HepG2 (cell line): ENCODE measurements at regions not wholly inside any gene's neighbourhood (a gene's known extent, or its start where the extent isn't known, plus 50 kb on each side); places are given as distances from the start of the nearest gene placed in this dataset.

Source experiments
- ATAC-seq: fragments of 200-7000 bp; cut with Tn5 transposase; 3 replicates; pipeline ENCODE4 v1.9.1; 2020; ENCODE audit warnings: mild to moderate bottlenecking, moderate library complexity
- BruUV-seq: library from RNA; stranded (reverse); fragments of 400-500 nt; replicated peaks from 2 replicates; lab custom pipeline; 2021; lab: Mats Ljungman, UMichigan
- CTCF ChIA-PET: fragments of 300-600 bp; formaldehyde crosslinking; extraction: SDS; loops from one replicate; lab custom pipeline; 2021; ENCODE audit warnings: low total read pairs, inconsistent platforms, low intra/inter-chr PET ratio; lab: Yijun Ruan, JAX
- POLR2A ChIA-PET: fragments of 350-600 bp; sonication (Branson Sonifier 250); formaldehyde crosslinking; loops from one replicate; lab custom pipeline; 2020; ENCODE audit warnings: antibody characterized with exemption, inconsistent platforms; lab: Yijun Ruan, JAX
- DNase-seq: peaks from one replicate; pipeline ENCODE4 v3.0.0-alpha.2; 2015; ENCODE audit warnings: low spot score
- FAIRE-seq: peaks from 3 replicates; lab custom pipeline; 2011; peaks lifted over from hg19 to GRCh38; lab: Jason Lieb, UNC
- H2AFZ ChIP-seq: one replicate; pipeline ENCODE4 v1.6.1; 2011; ENCODE audit warnings: low read length, inconsistent platforms
- H3K27ac ChIP-seq: fragments of 300-600 bp; 3 replicates; pipeline ENCODE4 v1.8.0; 2011; ENCODE audit warnings: mixed run types, mild to moderate bottlenecking, mixed read lengths, low read length, inconsistent platforms; ENCODE audit not compliant: insufficient read depth; ENCODE audit errors: extremely low read length
- H3K27me3 ChIP-seq, 2 experiments: fragments of 200-600 bp in 1 of 2; 2 replicates in 1 of 2; 3 replicates in 1 of 2; pipeline versions ENCODE4 v1.6.0 to v1.8.0; 2011; ENCODE audit warnings: low read length in 2 of 2, mild to moderate bottlenecking in 2 of 2, moderate library complexity in 2 of 2, inconsistent platforms in 1 of 2; ENCODE audit not compliant: insufficient read depth in 2 of 2, control insufficient read depth in 1 of 2
- H3K36me3 ChIP-seq, 2 experiments: fragments of 200-600 bp in 1 of 2; replicated peaks in 1 of 2; 2 replicates in 1 of 2; 3 replicates in 1 of 2; pipeline versions ENCODE4 v1.5.1 to v1.8.0; 2011; ENCODE audit warnings: low read length in 2 of 2, inconsistent platforms in 1 of 2; ENCODE audit not compliant: insufficient read depth in 2 of 2, control insufficient read depth in 1 of 2
- H3K4me1 ChIP-seq: 2 replicates; pipeline ENCODE4 v1.5.1; 2012; ENCODE audit warnings: low read length, inconsistent platforms; ENCODE audit not compliant: insufficient read depth
- H3K4me2 ChIP-seq: 2 replicates; pipeline ENCODE4 v1.6.0; 2011; ENCODE audit warnings: low read depth, low read length, inconsistent platforms
- H3K4me3 ChIP-seq, 3 experiments: fragments of 200-600 bp in 1 of 3; sonication (generic), shearing (Covaris generic) in 1 of 3; replicated peaks in 1 of 3; 2 replicates each; pipeline ENCODE4 v1.5.1; 2011 to 2016; ENCODE audit warnings: low read length in 3 of 3, inconsistent platforms in 2 of 3, low read depth in 2 of 3, mild to moderate bottlenecking in 2 of 3, control low read depth in 1 of 3, mixed read lengths in 1 of 3; ENCODE audit not compliant: insufficient read depth in 1 of 3
- H3K79me2 ChIP-seq: one replicate; pipeline ENCODE4 v1.6.1; 2011; ENCODE audit warnings: low read length, inconsistent platforms; ENCODE audit not compliant: insufficient read depth
- H3K9ac ChIP-seq: 2 replicates; pipeline ENCODE4 v1.6.0; 2011; ENCODE audit warnings: mild to moderate bottlenecking, low read depth, low read length, inconsistent platforms; ENCODE audit not compliant: insufficient read depth
- H3K9me3 ChIP-seq: 2 replicates; pipeline ENCODE4 v1.5.1; 2012; ENCODE audit warnings: mild to moderate bottlenecking, low read length
- H4K20me1 ChIP-seq: 2 replicates; pipeline ENCODE4 v1.6.0; 2011; ENCODE audit warnings: inconsistent platforms, mild to moderate bottlenecking, low read length, moderate library complexity; ENCODE audit not compliant: insufficient read depth
- CENPX ChIP-seq: sonication (generic); formaldehyde crosslinking; IDR thresholded peaks from 2 replicates; pipeline ENCODE4 v1.9.0; 2021; ENCODE audit warnings: mild to moderate bottlenecking, missing genetic modification reagents, moderate library complexity
- RBFOX2 ChIP-seq: fragments of 200-400 bp; formaldehyde crosslinking; IDR thresholded peaks from 2 replicates; pipeline ENCODE4 v1.6.1; 2017; ENCODE audit warnings: low read depth, mild to moderate bottlenecking, low read length
- RXRB ChIP-seq: IDR thresholded peaks from 2 replicates; pipeline ENCODE4 v1.6.1; 2016; ENCODE audit warnings: borderline replicate concordance, missing genetic modification reagents, missing compliant biosample characterization
- SAFB2 ChIP-seq: sonication (generic); formaldehyde crosslinking; IDR thresholded peaks from 2 replicates; pipeline ENCODE4 v1.5.1; 2020; ENCODE audit warnings: missing genetic modification reagents, low read depth, mild to moderate bottlenecking, borderline replicate concordance
- STAG1 ChIP-seq: sonication (generic); formaldehyde crosslinking; IDR thresholded peaks from 2 replicates; pipeline ENCODE4 v1.4.0; 2020; ENCODE audit warnings: missing genetic modification reagents
- TAF1 ChIP-seq: sonication (generic); formaldehyde crosslinking; IDR thresholded peaks from 2 replicates; pipeline ENCODE4 v1.4.0; 2020; ENCODE audit warnings: missing genetic modification reagents
- U2AF1 ChIP-seq: fragments of 200-400 bp; formaldehyde crosslinking; optimal IDR thresholded peaks from 2 replicates; pipeline ENCODE3; 2017; ENCODE audit warnings: mild to moderate bottlenecking, low read depth, low read length
- ZBTB20 ChIP-seq: sonication (generic); formaldehyde crosslinking; IDR thresholded peaks from 2 replicates; pipeline ENCODE4 v1.8.1; 2023; ENCODE audit warnings: missing genetic modification reagents, low read depth, mild to moderate bottlenecking, borderline replicate concordance
- ZFYVE20 ChIP-seq: sonication (generic); formaldehyde crosslinking; IDR thresholded peaks from 2 replicates; pipeline ENCODE4 v1.8.0; 2023; ENCODE audit warnings: low read depth, mild to moderate bottlenecking, moderate library complexity, missing genetic modification reagents, borderline replicate concordance
- ZNF432 ChIP-seq: sonication (generic); formaldehyde crosslinking; IDR thresholded peaks from 2 replicates; pipeline ENCODE4 v1.5.0; 2020; ENCODE audit warnings: missing genetic modification reagents, mild to moderate bottlenecking, borderline replicate concordance
- ZNF468 ChIP-seq: sonication (generic); formaldehyde crosslinking; IDR thresholded peaks from 2 replicates; pipeline ENCODE4 v1.8.0; 2022; ENCODE audit warnings: mild to moderate bottlenecking, moderate library complexity, missing genetic modification reagents
- ZNF615 ChIP-seq: sonication (generic); formaldehyde crosslinking; IDR thresholded peaks from 2 replicates; pipeline ENCODE4 v1.5.0; 2020; ENCODE audit warnings: mild to moderate bottlenecking, missing genetic modification reagents, borderline replicate concordance
- ZNF740 ChIP-seq: sonication (generic); formaldehyde crosslinking; IDR thresholded peaks from 2 replicates; pipeline ENCODE4 v1.4.0; 2020; ENCODE audit warnings: missing genetic modification reagents
- ZNF777 ChIP-seq: sonication (generic); formaldehyde crosslinking; IDR thresholded peaks from 2 replicates; pipeline ENCODE4 v1.4.0; 2020; ENCODE audit warnings: missing genetic modification reagents
- WGBS: methylation state at CpG from one replicate; pipeline ENCODE4 v1.1.6; 2017; ENCODE audit warnings: low lambda C conversion rate; 5-methylcytosine and 5-hydroxymethylcytosine counted together
- in situ Hi-C: cut with HindIII; loops from 2 replicates; pipeline ENCODE4 v1.10.0; 2017; ENCODE audit warnings: low pct_unique_long_range_greater_than_20kb; ENCODE audit not compliant: extremely low pct_ligation_motif_present
- intact Hi-C: fragments of 100-400 bp; cut with micrococcal nuclease; formaldehyde crosslinking; loops from one replicate; pipeline ENCODE4 v1.10.0; 2022; ENCODE audit not compliant: unreplicated experiment

- intact Hi-C loops = loop anchor here (10.0 kb wide), 1 partner anchor 556 kb away; no protein-coding TSS in a partner anchor
- Histone ChIP-seq H3K4me2 (no peak overlapping the region), H3K4me1 (no peaks in the 10 kb centered on the region), H3K4me3 (no peak overlapping the region), H3K27me3 (no peaks in the 10 kb centered on the region), H3K79me2 (no peaks in the 10 kb centered on the region), H3K9ac (no peak overlapping the region), H3K9me3 (no peaks in the 10 kb centered on the region), H3K27ac (no peak overlapping the region), H4K20me1 (no peaks in the 10 kb centered on the region), H3K36me3 (no peaks in the 10 kb centered on the region), H2AFZ (no peak overlapping the region)
- BruUV-seq = no TSS peak
- DNase-seq (no peak), ATAC-seq (no peak)
- WGBS = 0% methylated on average over 2 of the region's 2 CpGs
- CTCF ChIA-PET = no interaction called here
- TF ChIP-seq TAF1 (CRISPR knock-in tag) (no peak), ZBTB20 (CRISPR knock-in tag) (no peak), CENPX (CRISPR knock-in tag) (no peak), STAG1 (CRISPR knock-in tag) (no peak), ZNF432 (CRISPR knock-in tag) (no peak), ZNF740 (CRISPR knock-in tag) (no peak), ZNF777 (no peak), ZNF615 (CRISPR knock-in tag) (no peak), RBFOX2 (no peak), SAFB2 (no peak), ZNF468 (CRISPR knock-in tag) (no peak), U2AF1 (no peak), ZFYVE20 (CRISPR knock-in tag) (no peak), RXRB (CRISPR knock-in tag) (no peak)
- TF ChIP-seq, all 625 proteins: peak for 0
- FAIRE-seq = no peak
- POLR2A ChIA-PET = no interaction called here
- in situ Hi-C loops = no loop called here
Measured at GRCh38 chr3:86381247-86381646, 609.7 kb downstream of the VGLL3 start.
